ENCODE measurements at regions not wholly inside any gene's neighbourhood (a gene's known extent, or its start where the extent isn't known, plus 50 kb on each side); places are given as distances from the start of the nearest gene placed in this dataset.

- peak; percentile 59 for DNase-seq
Measured at GRCh38 chr2:51553476-51553875, 521.5 kb upstream of the NRXN1 start.

- DNase-seq, result no peak
Measured at GRCh38 chr2:51535763-51536162, 503.8 kb upstream of the NRXN1 start.

GRCh38 chr2:51534166-51534565 is 502.2 kb upstream of the NRXN1 start:
- DNase-seq, result no peak

GRCh38 chr2:51528156-51528555 is 496.2 kb upstream of the NRXN1 start:
- DNase-seq, result no peak

GRCh38 chr2:51526766-51527165 is 494.8 kb upstream of the NRXN1 start:
- no peak for DNase-seq

- no peak for DNase-seq
Measured at GRCh38 chr2:51516667-51517066, 484.7 kb upstream of the NRXN1 start.

GRCh38 chr2:51511002-51511401 is 479.1 kb upstream of the NRXN1 start:
- no peak for DNase-seq

GRCh38 chr2:51510303-51510702 is 478.4 kb upstream of the NRXN1 start:
- DNase-seq, result no peak

- no peak for DNase-seq
Measured at GRCh38 chr2:51505533-51505932, 473.6 kb upstream of the NRXN1 start.

GRCh38 chr2:51490576-51491234 is 458.8 kb upstream of the NRXN1 start:
- no peak for DNase-seq

GRCh38 chr2:51484605-51485004 is 452.7 kb upstream of the NRXN1 start:
- DNase-seq, result no peak

- DNase-seq, result no peak
Measured at GRCh38 chr2:51483720-51484119, 451.8 kb upstream of the NRXN1 start.

- DNase-seq, result no peak
Measured at GRCh38 chr2:51472783-51473182, 440.9 kb upstream of the NRXN1 start.

- DNase-seq, result no peak
Measured at GRCh38 chr2:51472300-51472699, 440.4 kb upstream of the NRXN1 start.

GRCh38 chr2:51469102-51469501 is 437.2 kb upstream of the NRXN1 start:
- DNase-seq, result no peak

- no peak for DNase-seq
Measured at GRCh38 chr2:51465326-51465725, 433.4 kb upstream of the NRXN1 start.

- DNase-seq, result no peak
Measured at GRCh38 chr2:51454177-51454576, 422.2 kb upstream of the NRXN1 start.

GRCh38 chr2:51448911-51449310 is 417.0 kb upstream of the NRXN1 start:
- DNase-seq, result no peak

GRCh38 chr2:51441786-51442185 is 409.9 kb upstream of the NRXN1 start:
- no peak for DNase-seq

- DNase-seq, result no peak
Measured at GRCh38 chr2:51424418-51424817, 392.5 kb upstream of the NRXN1 start.

GRCh38 chr2:51420511-51420910 is 388.6 kb upstream of the NRXN1 start:
- DNase-seq, result no peak

- peak; percentile 11 for DNase-seq
Measured at GRCh38 chr2:51413726-51414125, 381.8 kb upstream of the NRXN1 start.

GRCh38 chr2:51410331-51410730 is 378.4 kb upstream of the NRXN1 start:
- peak; percentile 11 for DNase-seq

- no peak for DNase-seq
Measured at GRCh38 chr2:51409920-51410319, 378.0 kb upstream of the NRXN1 start.

- no peak for DNase-seq
Measured at GRCh38 chr2:51404226-51404625, 372.3 kb upstream of the NRXN1 start.

GRCh38 chr2:51401546-51401945 is 369.6 kb upstream of the NRXN1 start:
- no peak for DNase-seq
